Activated naive CD8-positive, alpha-beta T cell treated with anti-CD3 and anti-CD28 coated beads, Interleukin-2, amount 50 U/mL, for 24 hours (primary cell): ENCODE measurements at regions not wholly inside any gene's neighbourhood (a gene's known extent, or its start where the extent isn't known, plus 50 kb on each side); places are given as distances from the start of the nearest gene placed in this dataset.

Source experiments
- ATAC-seq: fragments of 150-1000 bp; cut with Tn5 transposase; one replicate; pipeline ENCODE4 v1.10.0; 2021
- DNase-seq: peaks from one replicate; pipeline ENCODE4 v3.0.0; 2021
- H3K27ac Mint-ChIP-seq: one replicate; pipeline ENCODE4 v1.8.0; 2021; ENCODE audit warnings: mild to moderate bottlenecking, mixed read lengths
- H3K27me3 Mint-ChIP-seq: one replicate; pipeline ENCODE4 v1.8.0; 2021; ENCODE audit warnings: mixed read lengths
- H3K36me3 Mint-ChIP-seq: one replicate; pipeline ENCODE4 v1.8.0; 2021; ENCODE audit warnings: low read depth, mixed read lengths
- H3K4me1 Mint-ChIP-seq: one replicate; pipeline ENCODE4 v1.8.0; 2021; ENCODE audit warnings: mixed read lengths
- H3K4me3 Mint-ChIP-seq: one replicate; pipeline ENCODE4 v1.8.0; 2021; ENCODE audit warnings: mild to moderate bottlenecking, moderate library complexity, mixed read lengths
- H3K9me3 Mint-ChIP-seq: one replicate; pipeline ENCODE4 v1.8.0; 2021; ENCODE audit warnings: mixed read lengths

DNA sequence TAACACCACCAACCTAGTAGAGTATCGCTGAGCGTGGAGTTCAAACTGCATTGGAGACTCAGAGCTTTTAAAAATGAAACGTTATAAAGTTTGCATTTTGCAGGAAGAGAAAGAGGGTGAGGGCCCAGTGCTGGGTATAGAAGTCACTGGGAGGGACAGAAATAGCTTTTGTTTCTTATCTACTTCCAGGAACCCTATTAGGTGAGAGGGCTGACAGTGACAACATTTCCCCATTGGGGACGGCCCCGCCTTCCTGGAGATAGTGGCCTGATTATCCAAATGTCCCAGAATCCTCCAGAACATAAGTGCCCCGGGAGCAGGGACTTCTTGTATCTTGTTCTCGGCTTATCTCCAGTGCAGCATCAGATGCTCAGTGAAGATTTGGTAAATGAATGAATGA, 574.9 kb downstream of the PTPRU start:
- no peak overlapping the region for H3K4me3 Mint-ChIP-seq

DNA sequence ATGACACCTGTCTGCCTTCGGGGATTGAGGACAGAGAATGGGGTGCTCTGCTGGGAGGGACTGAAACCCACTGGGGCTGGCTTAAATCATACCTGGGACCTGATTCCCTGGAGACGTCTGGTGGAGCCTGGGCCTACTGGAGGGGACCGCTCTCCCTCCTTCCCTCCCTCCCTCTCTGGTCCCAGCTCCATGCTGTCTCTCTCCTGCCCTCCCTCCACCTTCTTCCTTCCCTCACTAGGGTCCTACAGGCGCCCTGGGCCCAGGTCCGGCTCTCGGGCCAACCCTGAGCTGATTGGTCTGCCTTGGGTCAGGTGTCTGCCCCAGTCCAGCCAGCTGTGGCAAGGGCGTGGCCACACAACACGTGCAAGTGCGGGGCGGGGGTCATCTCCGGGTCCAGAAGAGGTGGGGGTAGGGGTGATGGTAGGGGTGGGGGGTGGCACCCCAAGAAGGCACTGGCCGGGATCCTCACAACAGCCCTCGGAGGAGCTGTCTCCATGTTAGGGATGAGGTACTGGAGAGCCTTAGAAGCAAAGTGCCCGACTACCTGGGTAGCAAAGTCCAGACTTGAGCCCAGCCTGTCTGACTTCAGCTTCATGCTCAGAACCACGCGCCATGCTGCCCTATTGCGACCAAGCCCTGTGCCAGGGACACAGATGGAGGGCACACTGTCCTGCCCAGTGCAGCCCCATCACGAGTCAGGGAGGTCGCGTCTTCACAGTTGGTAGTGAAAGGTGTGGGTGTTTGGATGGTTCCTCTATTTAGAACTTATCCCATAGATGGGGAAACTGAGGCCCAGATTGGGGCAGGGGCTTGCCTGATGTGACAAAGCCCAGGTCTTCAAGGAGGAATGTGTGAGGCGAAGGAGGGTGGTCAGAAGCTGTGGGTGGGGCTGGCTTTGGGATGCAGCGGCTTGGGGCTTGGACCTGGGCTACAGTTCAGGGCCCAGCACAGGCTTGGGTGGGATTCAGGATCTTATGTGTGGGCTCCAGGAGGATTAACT, 574.1 kb downstream of the PTPRU start:
- DNase-seq (no peak), ATAC-seq (no peak)
- H3K27me3 Mint-ChIP-seq, result peaks cover 4% of the 10 kb centered on the region
- no peaks in the 10 kb centered on the region for H3K9me3 Mint-ChIP-seq
- H3K4me1 Mint-ChIP-seq, result no peaks in the 10 kb centered on the region
- no peak overlapping the region for H3K27ac Mint-ChIP-seq
- H3K4me3 Mint-ChIP-seq, result no peak overlapping the region
- no peaks in the 10 kb centered on the region for H3K36me3 Mint-ChIP-seq

More for the DNA sequence above, 574.9 kb downstream of the PTPRU start:
- no peak overlapping the region for H3K27ac Mint-ChIP-seq
- no peaks in the 10 kb centered on the region for H3K36me3 Mint-ChIP-seq
- H3K27me3 Mint-ChIP-seq, result peaks cover 4% of the 10 kb centered on the region
- DNase-seq (no peak), ATAC-seq (no peak)
- no peaks in the 10 kb centered on the region for H3K9me3 Mint-ChIP-seq
- no peaks in the 10 kb centered on the region for H3K4me1 Mint-ChIP-seq

DNA sequence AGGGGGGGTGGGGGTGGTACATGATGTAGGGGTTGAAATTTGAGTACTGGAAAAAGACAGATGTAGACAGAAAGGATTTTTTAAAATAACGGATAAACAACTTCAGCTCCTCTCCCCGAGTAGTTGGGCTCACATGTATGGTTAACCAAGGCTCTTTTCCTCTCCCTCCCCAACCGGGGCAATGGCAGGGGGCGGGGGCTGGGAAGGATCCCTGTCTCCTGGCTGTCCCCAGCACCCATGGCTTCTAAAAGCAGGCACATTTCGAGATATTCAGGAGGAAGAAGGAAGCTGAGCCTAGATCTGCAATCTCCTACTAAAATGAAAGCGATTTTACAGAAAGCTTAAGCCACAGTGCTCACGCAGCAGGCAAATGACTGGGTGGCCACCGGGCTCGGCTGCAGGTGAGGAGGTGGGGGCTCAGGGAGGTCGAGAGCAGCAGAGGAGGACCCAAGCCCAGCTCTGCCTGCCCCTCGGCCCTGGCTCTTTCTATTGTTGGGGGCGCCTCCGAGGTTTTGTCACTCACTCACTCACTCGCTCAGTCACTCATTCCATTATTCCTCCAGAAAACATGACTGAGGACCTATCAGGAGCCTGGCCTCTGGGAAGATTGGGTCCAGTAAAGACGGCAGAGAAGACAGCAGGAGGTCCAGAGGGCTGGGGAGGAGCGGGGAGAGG, 573.3 kb downstream of the PTPRU start:
- H3K36me3 Mint-ChIP-seq, result no peaks in the 10 kb centered on the region
- no peak overlapping the region for H3K27ac Mint-ChIP-seq
- H3K9me3 Mint-ChIP-seq, result no peaks in the 10 kb centered on the region
- ATAC-seq (no peak), DNase-seq (no peak)
- H3K27me3 Mint-ChIP-seq, result peaks cover 4% of the 10 kb centered on the region
- no peak overlapping the region for H3K4me3 Mint-ChIP-seq
- H3K4me1 Mint-ChIP-seq, result no peaks in the 10 kb centered on the region

DNA sequence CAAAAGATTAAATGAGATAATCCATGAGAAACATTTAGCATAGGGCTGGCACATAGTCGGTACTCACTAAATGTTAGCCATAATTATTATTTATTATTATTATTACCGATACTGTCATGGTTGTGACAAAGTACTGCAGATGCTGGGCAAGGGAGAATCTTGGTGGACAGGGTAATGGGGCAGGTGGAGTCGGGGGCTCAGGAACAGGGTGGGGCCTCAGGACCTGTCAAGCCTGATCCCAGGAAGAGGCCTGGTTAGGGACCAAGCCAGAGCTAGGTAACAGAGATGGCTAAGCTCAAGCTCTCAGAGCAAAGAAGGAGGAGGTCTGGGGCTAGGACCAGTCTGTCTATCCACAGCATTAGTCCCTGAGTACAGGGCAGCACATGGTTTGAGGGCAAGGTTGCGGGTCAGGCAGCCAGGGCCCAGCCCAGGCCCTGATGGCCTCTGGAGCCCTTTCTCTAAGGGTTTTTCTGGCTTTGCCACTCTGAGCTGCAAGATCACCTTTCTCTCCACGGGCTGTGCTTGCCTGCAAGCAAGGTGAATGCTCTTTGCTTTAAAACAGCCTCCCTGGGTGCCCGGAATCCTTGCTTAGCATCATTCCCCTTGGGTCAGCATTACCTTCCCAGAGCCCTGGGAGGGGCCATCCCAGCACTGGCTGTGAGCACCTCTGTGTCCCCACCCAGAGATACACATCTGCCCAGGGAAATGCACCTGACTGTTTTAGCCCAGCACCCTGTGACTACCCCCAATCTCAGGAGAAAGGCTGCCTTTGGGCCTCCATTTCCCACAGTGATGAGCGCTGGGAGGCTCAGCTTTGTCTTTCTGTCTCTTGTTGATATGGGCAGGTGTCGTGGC, 572.0 kb downstream of the PTPRU start:
- Mint-ChIP-seq H3K4me3 (no peak overlapping the region), H3K4me1 (no peaks in the 10 kb centered on the region), H3K9me3 (no peaks in the 10 kb centered on the region), H3K27ac (no peak overlapping the region), H3K27me3 (peaks cover 6% of the 10 kb centered on the region), H3K36me3 (no peaks in the 10 kb centered on the region)
- DNase-seq, result no peak
- ATAC-seq, result no peak

GRCh38 chr1:29807689-29808088, 571.4 kb downstream of the PTPRU start:
- no peaks in the 10 kb centered on the region for H3K36me3 Mint-ChIP-seq
- peaks cover 6% of the 10 kb centered on the region for H3K27me3 Mint-ChIP-seq
- no peak overlapping the region for H3K27ac Mint-ChIP-seq
- DNase-seq, result no peak
- ATAC-seq, result no peak
- H3K4me3 Mint-ChIP-seq, result no peak overlapping the region
- H3K9me3 Mint-ChIP-seq, result no peaks in the 10 kb centered on the region
- H3K4me1 Mint-ChIP-seq, result no peaks in the 10 kb centered on the region

DNA sequence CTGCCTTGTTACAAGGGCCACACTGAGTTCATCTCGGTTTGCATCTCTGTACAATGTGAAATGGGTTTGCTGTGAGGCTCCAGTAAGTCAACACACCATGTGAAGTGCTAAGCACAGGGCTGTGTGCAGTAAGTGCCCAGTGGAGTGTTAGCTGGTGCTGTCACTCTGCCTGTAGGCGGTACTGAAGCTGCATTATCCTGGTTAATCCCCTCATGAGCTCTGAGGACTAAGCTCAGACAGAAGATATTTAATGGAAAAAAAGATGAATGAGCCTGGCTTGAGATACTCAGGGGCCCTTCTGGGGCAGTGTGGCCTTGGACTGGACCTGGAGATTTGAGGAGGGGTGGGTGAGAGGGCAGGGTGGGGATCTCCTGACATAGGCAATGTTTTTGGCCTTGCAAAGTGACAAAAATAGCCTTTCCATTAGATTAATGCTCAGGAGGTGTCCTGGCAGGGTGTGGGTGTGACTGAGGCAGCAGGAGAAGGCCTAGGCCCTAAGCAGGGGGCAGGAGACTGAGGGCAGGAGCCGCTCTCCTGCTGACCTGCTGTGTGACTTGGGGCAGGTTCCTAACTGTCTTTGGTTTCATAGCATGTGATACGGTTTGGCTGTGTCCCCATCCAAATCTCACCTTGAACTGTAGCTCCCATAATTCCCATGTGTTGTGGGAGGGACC, 570.5 kb downstream of the PTPRU start:
- H3K4me1 Mint-ChIP-seq, result no peaks in the 10 kb centered on the region
- H3K36me3 Mint-ChIP-seq, result no peaks in the 10 kb centered on the region
- peaks cover 6% of the 10 kb centered on the region for H3K27me3 Mint-ChIP-seq
- ATAC-seq (no peak), DNase-seq (no peak)
- H3K9me3 Mint-ChIP-seq, result no peaks in the 10 kb centered on the region
- no peak overlapping the region for H3K4me3 Mint-ChIP-seq
- H3K27ac Mint-ChIP-seq, result no peak overlapping the region

DNA sequence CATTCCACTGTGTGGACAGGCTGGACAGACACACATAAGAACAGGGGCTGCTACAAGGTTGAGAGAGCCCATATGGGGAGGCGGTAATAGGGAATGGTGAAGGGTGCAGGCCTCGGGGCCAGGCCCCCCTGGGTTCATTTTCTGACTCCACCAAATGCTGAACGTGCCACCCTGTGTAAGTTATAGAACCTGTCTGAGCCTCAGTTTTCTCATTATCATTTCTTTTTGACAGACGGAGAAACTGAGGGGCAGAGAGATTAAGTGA, 569.5 kb downstream of the PTPRU start:
- ATAC-seq, result no peak
- Mint-ChIP-seq H3K4me1 (no peaks in the 10 kb centered on the region), H3K36me3 (no peaks in the 10 kb centered on the region), H3K27me3 (peaks cover 6% of the 10 kb centered on the region), H3K9me3 (no peaks in the 10 kb centered on the region), H3K27ac (no peak overlapping the region), H3K4me3 (no peak overlapping the region)
- DNase-seq, result no peak

- Mint-ChIP-seq H3K27me3 (peaks cover 6% of the 10 kb centered on the region), H3K36me3 (no peaks in the 10 kb centered on the region), H3K4me1 (no peaks in the 10 kb centered on the region), H3K27ac (no peak overlapping the region), H3K9me3 (no peaks in the 10 kb centered on the region), H3K4me3 (no peak overlapping the region)
- ATAC-seq (no peak), DNase-seq (no peak)
Observed at GRCh38 chr1:29805122-29805895, 569.0 kb downstream of the PTPRU start.

GRCh38 chr1:29804181-29804899, 568.0 kb downstream of the PTPRU start:
- no peak for ATAC-seq
- Mint-ChIP-seq H3K4me3 (no peak overlapping the region), H3K27me3 (peaks cover 4% of the 10 kb centered on the region), H3K9me3 (no peaks in the 10 kb centered on the region), H3K36me3 (no peaks in the 10 kb centered on the region), H3K27ac (no peak overlapping the region), H3K4me1 (no peaks in the 10 kb centered on the region)
- DNase-seq, result no peak

DNA sequence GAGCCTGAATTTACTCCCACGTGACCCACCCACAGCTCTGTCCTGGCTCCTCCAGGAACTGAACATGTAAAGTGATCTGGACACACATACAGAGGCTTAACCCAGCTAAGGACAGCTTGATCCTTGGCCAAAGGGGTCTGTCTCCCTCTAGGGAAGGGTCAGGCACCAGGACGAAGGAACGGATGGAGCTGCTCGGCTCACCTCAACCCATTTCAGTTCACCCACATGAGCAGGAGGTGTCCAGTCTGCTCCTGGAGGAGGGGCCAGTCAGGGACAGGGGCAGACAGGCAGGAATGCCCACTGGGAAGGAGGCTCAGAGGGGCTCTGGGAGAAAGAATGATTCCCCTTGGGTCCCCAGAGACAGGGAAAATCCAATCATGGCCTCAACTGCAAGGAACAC, 567.2 kb downstream of the PTPRU start:
- DNase-seq (no peak), ATAC-seq (no peak)
- Mint-ChIP-seq H3K36me3 (no peaks in the 10 kb centered on the region), H3K27me3 (peaks cover 2% of the 10 kb centered on the region), H3K4me3 (no peak overlapping the region), H3K9me3 (no peaks in the 10 kb centered on the region), H3K27ac (no peak overlapping the region), H3K4me1 (no peaks in the 10 kb centered on the region)

DNA sequence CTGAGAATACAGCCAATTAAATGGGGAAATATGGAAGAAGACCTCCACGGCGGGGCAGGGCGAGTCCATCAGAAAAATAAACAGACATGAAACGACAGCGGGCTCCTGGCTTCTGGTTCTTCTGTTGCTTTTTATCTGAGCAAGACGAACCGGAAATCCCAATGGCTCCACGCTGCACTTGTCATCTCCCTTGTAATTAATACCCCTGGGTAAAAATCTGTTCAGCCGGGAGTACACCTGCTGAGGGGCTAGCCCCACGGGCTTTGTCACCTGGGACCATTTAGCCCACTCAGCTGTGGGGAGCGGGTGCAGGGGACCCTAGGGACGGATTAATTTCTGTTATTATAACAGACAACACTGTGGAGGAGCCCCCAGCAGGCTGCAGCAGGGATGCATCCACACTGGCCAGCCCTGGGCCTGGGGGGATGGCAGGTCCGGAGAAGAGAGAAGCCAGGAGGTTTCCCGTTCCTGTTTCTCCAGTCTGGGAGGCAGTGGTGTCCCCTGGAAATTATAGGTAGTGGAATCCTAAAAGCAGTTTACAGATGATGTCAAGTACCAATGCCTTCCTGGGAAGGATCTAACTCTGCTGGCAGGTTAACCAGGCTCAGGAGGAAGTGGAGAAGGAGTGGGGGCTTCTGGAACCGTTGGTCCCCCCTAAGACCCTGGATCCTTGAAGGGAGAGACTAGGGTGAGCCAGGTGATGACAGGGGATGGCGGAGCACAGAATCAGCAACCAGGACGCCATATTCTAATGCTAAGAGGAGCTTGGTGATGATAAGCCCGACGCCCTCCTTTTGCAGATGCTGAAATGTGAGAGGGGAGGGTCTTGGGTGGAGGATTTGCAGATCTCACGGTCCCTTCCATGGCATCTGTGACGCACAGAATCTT, 566.1 kb downstream of the PTPRU start:
- Mint-ChIP-seq H3K36me3 (no peaks in the 10 kb centered on the region), H3K4me1 (no peaks in the 10 kb centered on the region)
- no peak for DNase-seq

GRCh38 chr1:29801561-29801973, 565.2 kb downstream of the PTPRU start:
- H3K27me3 Mint-ChIP-seq, result peaks cover 2% of the 10 kb centered on the region
- no peaks in the 10 kb centered on the region for H3K9me3 Mint-ChIP-seq
- no peaks in the 10 kb centered on the region for H3K4me1 Mint-ChIP-seq
- H3K4me3 Mint-ChIP-seq, result no peak overlapping the region
- H3K27ac Mint-ChIP-seq, result no peak overlapping the region
- no peaks in the 10 kb centered on the region for H3K36me3 Mint-ChIP-seq
- ATAC-seq (no peak), DNase-seq (no peak)

More for the DNA sequence above, 566.1 kb downstream of the PTPRU start:
- no peak overlapping the region for H3K27ac Mint-ChIP-seq
- H3K9me3 Mint-ChIP-seq, result no peaks in the 10 kb centered on the region
- no peak for ATAC-seq
- no peak overlapping the region for H3K4me3 Mint-ChIP-seq
- peaks cover 2% of the 10 kb centered on the region for H3K27me3 Mint-ChIP-seq
